ENCODE measurements at regions not wholly inside any gene's neighbourhood (a gene's known extent, or its start where the extent isn't known, plus 50 kb on each side); places are given as distances from the start of the nearest gene placed in this dataset.
"Not testable (repeated sequence)": the region's sequence is repeated elsewhere in the genome, so short reads cannot be mapped to it uniquely, and the experiment has no call there.

GRCh38 chr17:77290759-77291558 lies 150.2 kb downstream of the SEC14L1 start:
- DNase-seq, result not testable (repeated sequence)

GRCh38 chr17:77291591-77292386 lies 151.0 kb downstream of the SEC14L1 start:
- no peak for DNase-seq

- DNase-seq, result no peak
Measured at GRCh38 chr17:77294761-77295160, 154.0 kb downstream of the SEC14L1 start.

- DNase-seq, result no peak
Measured at GRCh38 chr17:77295241-77295853, 154.6 kb downstream of the SEC14L1 start.

GRCh38 chr17:77296769-77297409 lies 156.1 kb downstream of the SEC14L1 start:
- DNase-seq, result no peak

GRCh38 chr17:77297693-77298666 lies 157.2 kb downstream of the SEC14L1 start:
- no peak for DNase-seq

GRCh38 chr17:77298811-77299210 lies 158.0 kb downstream of the SEC14L1 start:
- no peak for DNase-seq

GRCh38 chr17:77299256-77300015 lies 158.7 kb downstream of the SEC14L1 start:
- DNase-seq, result no peak

GRCh38 chr17:77300016-77300686 lies 159.4 kb downstream of the SEC14L1 start:
- DNase-seq, result no peak

GRCh38 chr17:77301694-77302266 lies 161.0 kb downstream of the SEC14L1 start:
- DNase-seq, result no peak

GRCh38 chr17:77302682-77303081 lies 161.9 kb downstream of the SEC14L1 start:
- DNase-seq, result no peak

- DNase-seq, result no peak
Measured at GRCh38 chr17:77303620-77304019, 162.9 kb downstream of the SEC14L1 start.

GRCh38 chr17:77304051-77304745 lies 163.4 kb downstream of the SEC14L1 start:
- no peak for DNase-seq

GRCh38 chr17:77304746-77305473 lies 164.1 kb downstream of the SEC14L1 start:
- no peak for DNase-seq

- DNase-seq, result no peak
Measured at GRCh38 chr17:77306048-77306789, 165.4 kb downstream of the SEC14L1 start.

GRCh38 chr17:77306790-77307478 lies 166.2 kb downstream of the SEC14L1 start:
- DNase-seq, result no peak

GRCh38 chr17:77307479-77308198 lies 166.9 kb downstream of the SEC14L1 start:
- DNase-seq, result no peak
